GM19467 (cell line): ENCODE measurements at regions not wholly inside any gene's neighbourhood (a gene's known extent, or its start where the extent isn't known, plus 50 kb on each side); places are given as distances from the start of the nearest gene placed in this dataset.
"Not testable (repeated sequence)": the region's sequence is repeated elsewhere in the genome, so short reads cannot be mapped to it uniquely, and the experiment has no call there.

Experiments used
- ATAC-seq: cut with Tn5 transposase; IDR thresholded peaks from one replicate; pipeline ENCODE4 v1.9.1; 2021; ENCODE audit warnings: mild to moderate bottlenecking, moderate library complexity; ENCODE audit not compliant: unreplicated experiment

- ATAC-seq: no peak
Observed at GRCh38 chr2:31664949-31665724, 84.4 kb upstream of the SRD5A2 start.

GRCh38 chr2:31660812-31661335 is 80.1 kb upstream of the SRD5A2 start:
- ATAC-seq: no peak

GRCh38 chr2:31660165-31660564 is 79.4 kb upstream of the SRD5A2 start:
- ATAC-seq: no peak

GRCh38 chr2:31654241-31654640 is 73.5 kb upstream of the SRD5A2 start:
- no peak for ATAC-seq

DNA sequence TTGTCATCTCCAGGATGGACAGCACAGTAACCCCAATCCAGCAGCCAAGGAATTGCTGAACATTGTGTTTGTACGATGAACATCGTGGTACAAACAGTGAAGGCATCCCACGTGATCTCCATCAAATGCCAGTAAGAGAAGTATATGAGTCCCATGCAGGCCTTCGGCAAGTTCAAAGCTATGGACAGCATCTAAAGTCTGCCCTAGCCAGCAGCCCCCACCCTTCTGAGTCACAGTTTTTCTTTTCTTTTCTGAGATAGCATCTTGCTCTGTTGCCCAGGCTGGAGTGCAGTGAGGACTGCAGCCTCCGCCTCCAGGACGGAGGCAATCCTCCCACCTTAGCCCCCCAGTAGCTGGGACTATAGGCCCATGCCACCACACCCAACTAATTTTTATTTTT is 71.0 kb upstream of the SRD5A2 start:
- no peak for ATAC-seq

DNA sequence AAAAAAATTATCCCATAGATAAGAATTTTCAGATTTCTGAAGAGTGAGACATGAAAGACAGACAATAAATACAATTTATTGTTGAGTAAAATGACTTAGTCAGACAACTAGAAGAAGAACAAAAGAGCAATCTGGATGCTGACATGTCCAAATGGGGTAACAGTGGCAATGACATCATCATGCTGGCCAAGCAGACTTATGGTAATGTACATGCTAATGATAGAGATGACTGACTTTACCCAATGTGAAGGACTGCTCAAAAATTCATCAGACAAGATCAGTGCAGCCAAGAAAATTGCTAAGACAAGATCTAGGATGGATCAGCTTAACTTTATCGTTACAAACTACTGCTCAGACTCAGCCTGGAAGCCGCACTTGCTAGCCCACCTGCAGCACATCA is 70.5 kb upstream of the SRD5A2 start:
- no peak for ATAC-seq

DNA sequence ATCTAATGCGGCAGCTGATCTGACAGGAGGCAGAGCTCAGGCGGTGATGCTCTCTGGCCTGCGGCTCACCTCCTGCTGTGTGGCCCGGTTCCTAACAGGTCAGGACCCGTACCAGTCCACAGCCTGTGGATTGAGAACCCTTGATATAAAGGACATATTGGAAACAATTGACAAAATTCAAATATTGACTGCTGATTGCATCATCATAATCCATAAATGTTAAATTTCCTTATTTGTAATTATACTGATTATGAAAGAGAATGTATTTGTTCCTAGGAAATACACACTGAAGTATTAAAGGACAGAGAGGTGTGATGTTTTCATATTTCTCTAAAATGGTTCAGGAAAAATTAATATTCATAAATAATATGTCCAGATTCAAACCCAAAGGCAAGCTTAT is 63.8 kb upstream of the SRD5A2 start:
- ATAC-seq: no peak

DNA sequence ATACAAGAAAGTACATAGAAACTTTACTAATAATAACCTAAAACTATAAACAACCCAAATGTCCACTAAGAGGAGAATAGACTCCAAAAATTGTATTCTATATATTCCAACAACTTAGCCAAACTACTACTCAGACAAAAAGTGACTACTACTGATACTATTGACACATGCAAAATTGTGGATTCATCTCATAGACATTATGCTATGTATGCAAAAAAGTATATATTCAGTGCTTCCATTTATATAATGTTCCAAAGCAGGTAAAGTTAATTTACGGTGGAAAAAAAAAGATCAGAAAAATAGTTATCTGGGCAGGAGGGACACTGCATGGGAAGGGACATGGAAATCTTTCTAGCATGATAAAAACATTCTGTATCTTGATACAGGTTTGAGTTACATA is 62.0 kb upstream of the SRD5A2 start:
- ATAC-seq: no peak

DNA sequence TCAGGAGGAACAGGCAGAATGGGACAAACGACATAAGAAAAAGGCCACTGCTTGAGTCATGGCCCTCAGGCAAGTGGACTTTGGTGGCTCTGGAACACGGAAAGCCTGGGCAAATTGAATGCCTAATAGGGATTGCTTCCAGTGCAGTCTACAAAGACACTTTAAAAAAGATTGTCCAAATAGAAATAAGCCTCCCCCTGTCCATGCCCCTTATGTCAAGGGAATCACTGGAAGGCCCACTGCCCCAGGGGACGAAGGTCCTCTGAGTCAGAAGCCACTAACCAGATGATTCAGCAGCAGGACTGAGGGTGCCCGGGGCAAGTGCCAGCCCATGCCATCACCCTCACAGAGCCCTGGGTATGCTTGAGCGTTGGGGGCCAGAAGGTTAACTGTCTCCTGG is 51.5 kb upstream of the SRD5A2 start:
- not testable (repeated sequence) for ATAC-seq
